ENCODE measurements at regions not wholly inside any gene's neighbourhood (a gene's known extent, or its start where the extent isn't known, plus 50 kb on each side); places are given as distances from the start of the nearest gene placed in this dataset.

DNA sequence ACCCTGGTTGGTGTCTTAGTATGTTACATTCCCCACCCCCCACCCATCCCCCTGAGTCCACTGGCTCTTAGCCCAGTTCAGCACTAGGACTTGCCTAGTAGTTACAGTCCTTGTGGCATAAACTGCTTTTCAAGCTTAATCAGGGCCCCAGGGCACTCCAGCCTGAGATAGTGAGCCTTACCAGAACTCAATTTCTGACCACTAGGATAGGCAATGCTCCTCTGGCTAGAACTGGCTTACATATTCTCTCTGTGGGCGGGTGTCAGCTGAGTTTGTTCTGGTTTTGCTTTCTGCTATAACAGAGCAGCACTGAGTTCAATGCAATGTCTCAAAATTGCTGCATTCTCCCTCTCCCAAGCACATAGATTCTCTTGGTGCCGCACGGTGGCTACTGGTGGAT is 391.4 kb upstream of the DIPK2B start:
- TF ChIP-seq POLR2A (IDR thresholded peaks at IDR 0.05; ENCODE audit: low read depth, low read length), result no peak
- no peak for TF ChIP-seq MAFK (IDR thresholded peaks at IDR 0.05; ENCODE audit: low read depth, low read length)
- TF ChIP-seq SMC3 (IDR thresholded peaks at IDR 0.05; ENCODE audit: low read depth, low read length), result no peak
- no peak for TF ChIP-seq MXI1 (IDR thresholded peaks at IDR 0.05; ENCODE audit: borderline replicate concordance, low read depth, low read length)
- TF ChIP-seq, protein P1, sequence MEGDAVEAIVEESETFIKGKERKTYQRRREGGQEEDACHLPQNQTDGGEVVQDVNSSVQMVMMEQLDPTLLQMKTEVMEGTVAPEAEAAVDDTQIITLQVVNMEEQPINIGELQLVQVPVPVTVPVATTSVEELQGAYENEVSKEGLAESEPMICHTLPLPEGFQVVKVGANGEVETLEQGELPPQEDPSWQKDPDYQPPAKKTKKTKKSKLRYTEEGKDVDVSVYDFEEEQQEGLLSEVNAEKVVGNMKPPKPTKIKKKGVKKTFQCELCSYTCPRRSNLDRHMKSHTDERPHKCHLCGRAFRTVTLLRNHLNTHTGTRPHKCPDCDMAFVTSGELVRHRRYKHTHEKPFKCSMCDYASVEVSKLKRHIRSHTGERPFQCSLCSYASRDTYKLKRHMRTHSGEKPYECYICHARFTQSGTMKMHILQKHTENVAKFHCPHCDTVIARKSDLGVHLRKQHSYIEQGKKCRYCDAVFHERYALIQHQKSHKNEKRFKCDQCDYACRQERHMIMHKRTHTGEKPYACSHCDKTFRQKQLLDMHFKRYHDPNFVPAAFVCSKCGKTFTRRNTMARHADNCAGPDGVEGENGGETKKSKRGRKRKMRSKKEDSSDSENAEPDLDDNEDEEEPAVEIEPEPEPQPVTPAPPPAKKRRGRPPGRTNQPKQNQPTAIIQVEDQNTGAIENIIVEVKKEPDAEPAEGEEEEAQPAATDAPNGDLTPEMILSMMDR (conservative IDR thresholded peaks at IDR 0.05; ENCODE audit: low read depth, low read length), result no peak
- TF ChIP-seq, protein P2, sequence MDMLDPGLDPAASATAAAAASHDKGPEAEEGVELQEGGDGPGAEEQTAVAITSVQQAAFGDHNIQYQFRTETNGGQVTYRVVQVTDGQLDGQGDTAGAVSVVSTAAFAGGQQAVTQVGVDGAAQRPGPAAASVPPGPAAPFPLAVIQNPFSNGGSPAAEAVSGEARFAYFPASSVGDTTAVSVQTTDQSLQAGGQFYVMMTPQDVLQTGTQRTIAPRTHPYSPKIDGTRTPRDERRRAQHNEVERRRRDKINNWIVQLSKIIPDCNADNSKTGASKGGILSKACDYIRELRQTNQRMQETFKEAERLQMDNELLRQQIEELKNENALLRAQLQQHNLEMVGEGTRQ (IDR thresholded peaks at IDR 0.05; ENCODE audit: low read depth, low read length), result no peak
- no peak for TF ChIP-seq NFE2L2 (IDR thresholded peaks at IDR 0.05; ENCODE audit: low read depth, low read length)
- TF ChIP-seq RFX5 (IDR thresholded peaks at IDR 0.05; ENCODE audit: low read depth, low read length), result no peak

Data from IMR-90 (cell line).